Inferior parietal cortex (tissue), 1 donor: ENCODE measurements at regions not wholly inside any gene's neighbourhood (a gene's known extent, or its start where the extent isn't known, plus 50 kb on each side); places are given as distances from the start of the nearest gene placed in this dataset.

Source experiments
- DNase-seq: peaks from one replicate; pipeline ENCODE4 v3.0.0-alpha.2; 2016; ENCODE audit errors: extremely low spot score

- DNase-seq: no peak
Measured at GRCh38 chr19:31095100-31095804, 254.0 kb downstream of the TSHZ3 start.

DNA sequence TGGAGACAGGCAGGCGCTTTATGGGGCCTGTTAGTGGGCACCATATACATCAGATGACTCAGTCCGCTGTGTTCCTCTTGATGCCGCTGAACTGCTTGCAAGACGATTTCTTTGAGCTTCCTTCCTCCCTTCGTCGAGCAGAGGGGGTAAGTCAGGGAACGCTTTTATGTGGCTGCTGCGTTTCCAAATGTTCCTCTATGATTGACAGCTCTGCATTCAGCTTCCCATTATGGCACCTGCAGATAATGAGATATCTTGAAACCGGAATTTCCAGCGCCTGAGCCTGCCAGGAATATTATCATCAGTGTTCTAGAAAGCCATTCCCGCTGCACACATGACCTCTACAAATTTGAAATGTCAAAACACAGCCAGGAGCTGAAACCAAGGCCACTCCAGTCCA, 257.0 kb downstream of the TSHZ3 start:
- DNase-seq: no peak

GRCh38 chr19:31089681-31090080, 259.6 kb downstream of the TSHZ3 start:
- DNase-seq: no peak

DNA sequence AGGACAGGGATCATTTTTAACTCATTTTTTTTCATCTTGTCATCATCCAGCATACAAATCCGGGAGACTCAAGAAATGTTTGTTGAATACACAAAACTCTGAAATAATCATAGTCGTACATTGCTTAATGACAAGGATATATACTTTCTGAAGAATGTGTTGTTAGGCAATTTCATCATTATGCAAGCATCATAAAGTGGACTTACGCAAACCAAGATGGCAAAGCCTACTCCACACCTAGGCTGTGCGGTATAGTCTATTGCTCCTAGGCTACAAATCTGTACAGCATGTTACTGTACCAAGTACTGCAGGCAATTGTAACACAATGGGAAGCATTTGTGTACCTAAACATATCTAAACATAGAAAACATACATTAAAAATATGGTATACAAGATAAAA, 264.1 kb downstream of the TSHZ3 start:
- DNase-seq: no peak

- DNase-seq: no peak
Measured at GRCh38 chr19:31083105-31083504, 266.1 kb downstream of the TSHZ3 start.

DNA sequence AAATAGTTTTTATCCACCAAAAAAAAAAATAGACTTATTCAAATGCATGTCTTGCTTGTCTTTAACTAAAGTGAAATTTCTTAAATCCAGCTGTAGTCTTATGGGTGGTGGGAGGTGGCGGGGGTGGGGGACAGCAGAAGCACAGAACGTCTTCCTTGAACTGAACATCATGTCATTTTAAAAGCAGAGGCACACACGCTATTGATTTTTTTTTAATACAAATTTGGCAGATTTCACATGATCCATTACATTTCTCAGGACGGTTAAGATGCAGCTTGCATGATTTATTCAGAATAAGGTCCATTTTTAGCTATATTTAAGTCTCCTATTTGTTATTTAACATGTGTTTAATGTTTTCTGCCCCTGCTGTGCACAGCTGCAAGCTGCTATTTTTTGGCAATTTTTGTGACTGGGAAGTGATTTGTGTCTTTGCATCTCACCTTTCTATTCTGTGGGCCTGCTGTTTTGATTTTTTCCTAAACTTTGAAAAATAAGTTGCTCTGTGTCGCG, 274.0 kb downstream of the TSHZ3 start:
- no peak for DNase-seq

DNA sequence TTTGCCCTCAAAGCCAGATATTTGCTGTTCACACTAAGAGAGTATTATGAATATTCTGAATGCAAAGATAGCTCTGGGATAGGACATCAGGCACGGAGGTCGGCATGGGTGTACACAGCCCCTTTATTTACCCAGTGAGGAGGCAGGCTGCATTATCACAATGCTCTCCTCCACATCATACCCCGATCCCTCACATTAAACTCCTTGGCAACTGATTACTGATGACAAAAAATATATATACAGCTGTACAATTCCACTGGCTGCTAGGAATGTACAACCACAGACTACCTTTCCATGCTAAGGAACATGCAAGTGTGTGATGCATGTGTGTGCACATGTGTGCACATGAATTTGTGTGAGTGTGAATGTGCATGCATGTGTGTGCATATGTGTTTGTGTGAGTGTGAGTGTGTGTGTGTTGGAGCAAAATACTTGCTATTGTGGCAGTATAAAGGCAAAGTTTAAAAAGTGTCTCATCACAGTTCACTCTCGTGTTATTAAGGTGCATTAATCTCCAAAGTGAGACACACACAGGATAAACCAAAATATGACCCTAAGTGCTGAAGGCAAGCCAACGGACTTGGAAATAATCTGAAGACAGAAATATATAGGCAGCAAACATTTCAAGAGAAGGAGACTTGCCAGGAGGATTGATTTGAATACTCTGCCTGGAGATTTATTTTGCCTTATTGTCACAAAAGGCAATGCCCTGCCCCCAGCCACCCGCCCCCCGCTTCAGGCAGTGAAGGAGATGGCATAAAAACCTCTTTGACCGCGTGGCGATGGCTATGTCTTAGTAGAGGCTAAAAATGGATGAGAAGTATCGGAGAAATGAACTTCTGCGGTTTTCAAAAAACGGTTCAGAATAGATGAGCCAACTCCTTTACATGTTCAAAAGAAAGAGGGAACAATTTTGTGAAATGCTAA, 274.8 kb downstream of the TSHZ3 start:
- no peak for DNase-seq

DNA sequence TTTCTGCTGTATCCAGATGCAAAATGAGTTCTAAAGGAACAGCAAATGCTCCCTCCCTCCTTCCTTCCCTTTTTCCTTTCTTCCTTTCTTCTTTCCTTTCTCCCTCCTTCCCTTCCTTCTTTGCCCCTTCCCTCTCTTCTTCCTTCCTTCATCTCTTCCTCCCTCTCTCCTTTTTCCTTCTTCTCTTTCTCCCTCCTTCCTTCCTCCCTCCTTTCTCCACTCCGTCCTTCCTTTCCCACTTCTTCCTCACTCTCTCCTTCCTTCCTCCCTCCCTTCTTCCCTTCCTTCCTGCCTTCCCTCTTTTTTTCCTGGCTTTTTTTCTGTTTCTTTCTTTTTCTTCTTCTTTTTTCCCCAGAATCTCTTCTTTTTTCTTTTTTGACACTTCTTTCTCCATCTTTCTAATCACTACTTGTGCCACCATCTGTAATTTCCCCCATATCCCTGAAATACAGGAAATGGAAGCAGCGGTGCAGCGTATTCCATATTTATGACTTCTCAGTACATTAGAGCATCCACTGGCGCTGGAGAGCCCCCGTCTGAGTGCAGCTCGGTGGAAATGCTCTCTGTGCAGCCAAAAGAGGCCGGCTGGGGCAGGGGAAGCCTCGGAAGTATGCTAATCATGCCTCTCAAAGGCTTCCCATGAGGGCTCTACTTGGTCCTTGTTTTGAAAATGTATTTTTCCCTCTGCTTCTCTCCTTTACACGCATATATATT, 275.6 kb downstream of the TSHZ3 start:
- no peak for DNase-seq

DNA sequence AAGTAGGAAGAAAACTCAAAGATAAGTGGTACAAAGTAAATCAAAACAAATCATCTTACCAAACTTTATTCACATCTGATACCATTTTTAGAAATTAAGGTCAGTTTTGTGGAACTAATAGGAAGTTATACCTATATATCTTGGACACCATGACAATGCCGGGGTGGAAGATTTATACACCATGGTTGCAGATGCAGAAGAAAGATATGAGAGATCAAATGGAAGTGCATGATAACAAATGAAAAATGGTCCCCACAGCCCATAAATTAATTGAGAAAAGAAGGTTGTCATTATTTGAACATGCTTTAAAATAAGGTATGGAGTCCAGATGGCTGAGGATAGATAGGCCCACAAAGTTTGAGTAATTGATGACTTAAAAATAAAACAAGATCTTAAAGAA, 276.8 kb downstream of the TSHZ3 start:
- DNase-seq: no peak

DNA sequence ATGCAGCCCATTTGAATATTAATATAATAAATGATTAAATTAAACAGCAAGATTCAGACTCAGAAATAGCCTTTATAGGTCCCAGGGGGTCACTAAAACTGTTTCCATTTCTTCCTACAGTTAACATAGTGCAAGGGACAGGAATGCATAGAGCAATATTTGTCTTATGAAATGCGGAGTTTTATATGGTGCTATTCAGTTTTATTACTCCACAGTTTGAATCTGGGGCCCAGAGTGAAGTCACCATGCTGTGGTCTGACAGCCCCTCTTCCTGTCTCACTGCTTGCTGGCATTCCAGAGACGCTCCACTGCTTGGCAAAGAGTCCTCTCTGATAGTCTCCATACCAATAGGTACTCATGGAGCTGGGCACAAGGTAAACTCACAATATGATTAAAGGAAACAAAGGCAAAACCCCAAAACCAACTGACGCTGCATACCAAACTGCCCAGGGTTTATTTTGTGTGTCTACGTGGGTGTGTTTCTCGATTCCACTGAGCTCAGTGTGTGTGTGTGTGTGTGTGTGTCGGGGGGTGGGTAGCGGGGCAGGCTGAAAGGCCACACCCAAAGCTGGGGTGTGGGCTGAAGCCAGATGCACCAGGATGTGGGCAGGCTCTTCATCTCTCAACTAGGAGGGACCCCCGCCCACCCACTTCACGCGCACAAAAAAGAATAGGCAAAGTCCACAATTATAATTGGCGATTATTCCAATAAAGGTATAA, 277.9 kb downstream of the TSHZ3 start:
- no peak for DNase-seq

DNA sequence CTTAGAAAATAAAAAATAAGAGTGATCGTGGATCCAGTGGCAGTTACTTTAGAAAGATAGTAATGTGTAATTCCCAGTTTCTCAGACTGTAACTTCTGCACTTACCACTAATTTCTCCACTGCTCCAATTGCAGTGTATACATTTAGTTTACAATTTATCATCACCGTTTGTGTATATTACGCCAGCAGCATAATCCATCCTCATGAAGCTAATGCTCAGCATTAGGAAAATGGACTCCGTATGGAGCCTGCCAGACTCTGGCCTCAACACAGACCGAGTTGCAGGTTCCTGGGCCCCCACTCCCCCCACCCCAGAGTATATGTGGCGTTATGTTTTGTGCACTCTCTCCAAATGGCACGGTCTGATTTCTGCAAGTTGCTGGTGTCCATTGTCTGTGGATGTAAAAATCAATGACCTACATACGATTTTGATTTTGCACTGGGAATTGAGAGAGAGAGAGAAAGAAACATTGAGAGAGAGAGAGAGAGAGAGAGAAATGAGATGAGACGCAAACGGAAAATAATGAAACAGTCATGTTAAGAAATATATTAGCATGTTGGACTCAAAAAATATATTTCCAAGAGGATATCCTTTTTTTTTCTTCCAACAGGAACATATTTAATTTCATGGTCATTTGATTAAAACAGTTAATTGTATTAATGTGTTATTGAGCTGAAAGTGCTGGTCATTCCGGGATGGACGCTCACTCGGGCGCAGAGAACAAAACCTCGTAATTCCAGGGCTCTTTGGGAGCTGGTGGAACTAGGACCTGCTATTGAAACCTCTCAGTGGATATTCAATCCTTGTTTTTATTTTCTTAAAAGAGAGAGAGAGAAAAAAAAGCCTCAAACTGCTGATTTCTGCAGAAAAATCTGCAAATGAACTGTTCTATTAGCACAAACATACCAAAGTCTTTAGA, 278.8 kb downstream of the TSHZ3 start:
- no peak for DNase-seq

GRCh38 chr19:31068268-31068667, 281.0 kb downstream of the TSHZ3 start:
- DNase-seq: no peak

- DNase-seq: no peak
Measured at GRCh38 chr19:31066385-31066784, 282.9 kb downstream of the TSHZ3 start.

GRCh38 chr19:31064491-31064890, 284.7 kb downstream of the TSHZ3 start:
- no peak for DNase-seq

GRCh38 chr19:31058676-31059340, 290.4 kb downstream of the TSHZ3 start:
- DNase-seq: no peak

DNA sequence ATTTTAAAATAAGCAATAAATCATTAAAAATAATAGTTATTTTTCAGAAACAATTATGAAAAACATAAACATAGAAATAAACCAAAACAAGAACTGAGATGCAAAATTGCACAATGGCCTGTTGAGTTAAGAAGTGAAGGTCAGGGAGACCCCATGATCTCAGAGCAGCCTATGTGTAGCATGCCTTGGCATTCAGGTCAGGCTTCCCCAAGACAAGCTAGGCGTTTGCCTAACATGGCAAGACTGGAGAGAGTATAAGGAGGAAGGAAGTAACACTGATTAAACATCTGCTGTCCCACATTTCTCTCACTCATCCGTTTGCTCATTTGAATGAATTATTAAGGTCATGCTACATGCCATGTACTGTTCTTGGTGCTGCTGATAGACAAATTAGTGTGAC, 291.8 kb downstream of the TSHZ3 start:
- DNase-seq: no peak

DNA sequence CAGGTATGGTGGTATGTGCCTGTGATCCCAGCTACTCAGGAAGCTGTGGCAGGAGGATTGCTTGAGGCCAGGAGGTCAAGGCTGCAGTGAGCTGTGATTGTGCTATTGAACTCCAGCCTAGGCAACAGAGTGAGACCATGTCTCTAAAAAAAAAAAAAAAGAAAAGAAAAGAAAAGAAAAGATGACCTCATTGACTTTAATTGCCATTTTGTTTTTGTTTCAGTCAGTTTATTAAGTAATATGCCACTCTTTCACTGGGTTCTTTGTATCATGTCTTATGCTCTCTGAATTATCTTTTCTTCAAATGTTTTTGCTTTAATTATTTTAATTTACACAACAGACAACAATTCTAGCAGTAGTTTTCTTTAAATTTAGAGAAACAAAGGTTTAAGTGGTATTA, 293.8 kb downstream of the TSHZ3 start:
- DNase-seq: no peak

DNA sequence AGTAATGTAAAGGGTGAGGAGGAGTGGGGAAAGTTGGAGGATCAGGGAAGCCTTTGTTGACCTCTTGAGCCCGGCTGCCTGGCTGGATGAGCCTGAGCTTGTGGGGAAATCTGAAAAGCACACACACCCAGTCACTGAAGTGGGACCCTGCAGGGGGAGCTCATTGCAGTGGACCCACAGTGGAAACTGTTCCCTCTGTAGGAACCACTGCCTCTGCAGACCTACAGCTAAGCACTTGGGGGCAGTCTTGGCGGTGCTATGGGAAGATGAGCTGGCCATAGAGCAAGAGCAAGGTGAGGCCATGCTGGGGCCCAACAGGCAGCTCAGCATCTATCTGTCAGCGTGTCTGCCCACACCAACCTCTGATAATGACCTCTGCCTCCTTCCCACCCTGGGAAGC, 294.8 kb downstream of the TSHZ3 start:
- DNase-seq: no peak

DNA sequence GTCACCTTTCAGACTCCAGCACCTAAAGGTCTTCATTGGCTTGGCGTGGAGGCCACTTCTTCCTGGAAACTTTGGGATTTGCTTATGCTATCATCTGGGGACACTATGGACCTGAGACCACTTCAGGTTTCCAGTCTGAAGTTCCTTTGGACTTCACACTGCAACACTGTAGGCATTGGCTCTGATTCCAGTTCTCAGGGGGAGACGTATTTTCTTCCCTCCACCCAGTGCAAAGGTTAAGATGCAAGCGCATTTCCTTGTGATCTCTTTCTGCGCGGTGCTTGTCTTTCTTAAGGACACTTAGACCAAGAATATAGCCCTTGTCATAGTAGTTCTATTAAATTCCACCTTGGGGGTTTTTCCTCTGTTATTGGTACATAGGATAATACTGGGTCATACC, 299.8 kb downstream of the TSHZ3 start:
- no peak for DNase-seq

DNA sequence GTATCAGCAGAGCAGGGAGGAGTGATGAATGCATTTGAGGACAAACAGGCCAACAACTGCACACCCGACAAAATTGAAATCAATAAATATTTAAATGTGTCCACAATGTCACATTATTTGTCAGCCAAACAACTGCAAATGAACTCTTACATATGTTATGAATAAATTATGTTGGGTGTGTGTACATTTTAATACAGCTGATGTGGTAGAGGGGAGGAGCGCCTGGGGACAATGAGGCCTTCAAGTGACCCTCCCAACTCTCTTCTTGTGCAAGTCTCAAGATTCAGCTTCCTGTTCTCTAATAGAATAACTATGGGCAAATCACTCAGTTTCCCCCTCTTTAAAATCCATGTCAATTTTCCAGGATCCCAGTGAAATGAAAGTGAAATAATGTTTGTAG, 303.2 kb downstream of the TSHZ3 start:
- DNase-seq: no peak
